HG03342 (cell line): ENCODE measurements at regions not wholly inside any gene's neighbourhood (a gene's known extent, or its start where the extent isn't known, plus 50 kb on each side); places are given as distances from the start of the nearest gene placed in this dataset.
"Not testable (repeated sequence)": the region's sequence is repeated elsewhere in the genome, so short reads cannot be mapped to it uniquely, and the experiment has no call there.

ENCODE experiments used
- ATAC-seq: cut with Tn5 transposase; IDR thresholded peaks from one replicate; pipeline ENCODE4 v1.9.1; 2021; ENCODE audit warnings: mild to moderate bottlenecking, moderate library complexity; ENCODE audit not compliant: unreplicated experiment

- ATAC-seq = no peak
Measured at GRCh38 chr14:43012817-43013216, 1406.1 kb downstream of the LRFN5 start.

- ATAC-seq = no peak
Measured at GRCh38 chr14:43005807-43006206, 1399.1 kb downstream of the LRFN5 start.

GRCh38 chr14:43003845-43004244, 1397.2 kb downstream of the LRFN5 start:
- no peak for ATAC-seq

DNA sequence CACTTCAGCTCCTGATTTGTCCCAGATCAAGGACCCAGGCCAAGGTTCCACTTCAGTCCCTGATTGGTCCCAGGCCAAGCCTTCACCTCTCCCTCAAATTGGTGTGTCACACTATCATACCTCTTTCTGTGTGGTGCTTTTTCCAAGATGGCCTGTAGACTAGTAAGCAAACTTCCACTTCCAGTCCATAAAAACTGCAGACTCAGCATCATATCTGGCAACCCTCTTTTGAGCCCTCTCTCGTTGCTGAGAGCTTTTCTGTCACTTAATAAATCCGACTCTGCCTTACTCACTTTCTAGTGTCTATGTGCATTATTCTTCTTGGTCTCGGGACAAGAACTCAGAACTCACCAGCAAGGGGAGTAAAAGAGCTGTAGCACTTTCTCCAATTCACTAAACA, 1395.1 kb downstream of the LRFN5 start:
- ATAC-seq = no peak

GRCh38 chr14:42994051-42994736, 1387.5 kb downstream of the LRFN5 start:
- ATAC-seq = no peak

DNA sequence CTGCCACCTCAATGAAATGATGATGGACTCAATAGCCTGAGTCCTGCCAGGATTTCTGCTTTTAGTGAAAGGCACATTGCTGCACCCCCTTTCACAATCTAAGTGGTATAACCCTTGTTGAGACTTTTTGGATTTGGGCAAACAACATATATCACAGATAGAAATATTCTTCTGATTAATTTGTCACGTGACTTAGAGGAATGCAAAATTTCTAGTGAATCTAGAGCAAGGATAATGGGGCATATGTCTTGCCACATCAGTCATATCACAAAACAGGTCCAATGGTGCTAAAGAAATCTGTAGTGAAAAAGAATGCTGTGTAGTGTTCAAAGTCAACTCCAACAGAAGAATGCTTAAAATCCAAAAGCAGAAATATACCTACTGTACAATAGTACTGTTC, 1386.3 kb downstream of the LRFN5 start:
- no peak for ATAC-seq

GRCh38 chr14:42980419-42980818, 1373.7 kb downstream of the LRFN5 start:
- no peak for ATAC-seq

DNA sequence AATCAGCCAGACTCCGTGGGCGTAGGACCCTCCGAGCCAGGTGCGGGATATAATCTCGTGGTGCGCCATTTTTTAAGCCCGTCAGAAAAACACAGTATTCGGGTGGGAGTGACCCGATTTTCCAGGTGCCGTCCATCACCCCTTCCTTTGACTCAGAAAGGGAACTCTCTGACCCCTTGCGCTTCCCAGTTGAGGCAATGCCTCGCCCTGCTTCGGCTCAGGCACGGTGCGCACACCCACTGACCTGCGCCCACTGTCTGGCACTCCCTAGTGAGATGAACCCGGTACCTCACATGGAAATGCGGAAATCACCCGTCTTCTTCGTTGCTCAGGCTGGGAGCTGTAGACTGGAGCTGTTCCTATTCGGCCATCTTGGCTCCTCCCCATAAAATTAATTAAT, 1366.5 kb downstream of the LRFN5 start:
- ATAC-seq = not testable (repeated sequence)

- no peak for ATAC-seq
Measured at GRCh38 chr14:42965512-42965911, 1358.8 kb downstream of the LRFN5 start.

DNA sequence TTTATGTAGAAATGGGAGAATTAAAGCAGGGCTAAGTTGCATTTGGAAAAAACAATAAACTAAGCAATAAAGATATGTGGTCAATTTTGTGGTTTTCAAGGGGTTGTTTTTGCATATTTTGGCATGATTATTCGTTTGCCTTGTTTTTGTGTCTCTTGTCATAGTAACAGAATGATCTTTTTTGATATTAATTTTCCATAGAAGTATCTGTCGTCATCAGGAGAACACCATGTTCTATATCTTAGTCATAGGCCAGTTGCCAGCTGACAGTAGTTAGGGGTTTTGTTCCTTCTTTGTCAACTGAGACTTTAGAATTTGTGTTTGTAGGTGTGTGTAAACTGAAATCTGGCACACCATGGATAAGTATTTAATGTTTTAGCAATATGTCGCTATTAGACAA, 1354.8 kb downstream of the LRFN5 start:
- no peak for ATAC-seq

DNA sequence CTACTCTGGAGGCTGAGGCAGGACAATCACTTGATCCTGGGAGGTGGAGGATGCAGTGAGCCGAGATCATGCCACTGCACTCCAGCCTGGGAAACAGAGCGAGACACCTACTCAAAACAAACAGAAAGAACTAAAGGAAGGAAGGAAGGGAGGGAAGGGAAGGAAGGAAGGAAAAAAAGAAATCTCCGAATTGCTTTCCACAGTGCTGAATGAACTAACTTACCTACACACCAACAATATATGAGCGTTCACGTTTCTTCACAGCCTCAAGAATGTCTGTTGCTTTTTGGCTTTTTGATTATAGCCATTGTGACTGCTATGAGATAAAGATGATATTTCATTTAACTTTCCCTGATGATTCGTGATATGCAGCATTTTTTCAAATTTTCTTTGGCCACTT, 1343.7 kb downstream of the LRFN5 start:
- no peak for ATAC-seq

DNA sequence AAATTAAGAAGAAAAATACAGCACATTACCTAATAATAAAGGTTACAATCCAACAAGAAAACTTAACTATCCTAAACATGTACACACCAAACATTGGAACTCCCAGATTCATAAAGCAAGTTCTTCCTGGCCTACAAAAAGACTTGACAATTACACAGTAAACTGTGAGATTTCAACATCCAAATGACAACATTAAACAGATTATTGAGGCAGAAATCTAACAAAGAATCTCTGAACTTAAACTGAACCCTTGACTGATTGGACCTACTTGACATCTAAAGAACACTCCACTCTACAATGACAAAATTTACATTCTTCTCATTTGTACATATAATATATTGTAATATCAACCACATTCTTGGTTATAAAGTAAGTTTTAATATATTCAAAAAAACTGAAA, 1341.3 kb downstream of the LRFN5 start:
- no peak for ATAC-seq

DNA sequence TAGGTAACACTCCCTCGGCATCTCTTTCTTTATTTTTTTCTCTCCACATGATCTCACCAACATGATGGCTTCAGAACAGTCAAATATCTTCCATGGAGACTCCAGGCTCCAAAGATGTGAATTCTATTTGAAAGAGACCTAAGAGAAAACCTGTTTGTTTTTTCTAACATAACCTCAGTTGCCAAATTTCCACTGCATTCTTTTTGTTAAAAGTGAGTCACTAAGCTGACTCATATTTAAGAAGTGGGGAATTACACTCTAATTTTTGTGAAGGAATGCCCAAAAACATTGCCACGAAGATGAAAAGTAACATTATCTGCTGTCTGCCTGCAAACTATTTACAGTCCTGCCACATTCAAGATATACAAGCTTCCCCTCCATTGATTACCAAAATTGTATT, 1337.6 kb downstream of the LRFN5 start:
- no peak for ATAC-seq

DNA sequence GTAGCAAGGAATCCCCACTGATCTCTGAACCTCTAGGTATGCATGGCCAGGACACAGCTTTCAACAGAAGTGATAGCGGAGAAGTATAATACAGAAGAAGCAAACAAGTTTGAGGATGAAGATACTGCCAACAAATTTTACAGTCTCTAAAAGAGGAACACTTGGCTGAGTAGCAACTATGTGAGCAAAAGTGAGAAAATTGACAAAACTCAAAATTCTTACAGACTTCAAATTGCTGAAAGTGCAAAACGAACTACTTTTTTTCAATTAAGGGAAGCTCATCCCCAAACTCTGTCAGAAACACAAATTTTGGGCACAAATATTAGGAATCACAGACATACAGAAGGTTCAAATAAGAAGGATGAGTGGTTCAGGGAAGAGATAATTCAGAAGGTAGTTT, 1324.6 kb downstream of the LRFN5 start:
- no peak for ATAC-seq

GRCh38 chr14:42929806-42930480, 1323.3 kb downstream of the LRFN5 start:
- no peak for ATAC-seq

DNA sequence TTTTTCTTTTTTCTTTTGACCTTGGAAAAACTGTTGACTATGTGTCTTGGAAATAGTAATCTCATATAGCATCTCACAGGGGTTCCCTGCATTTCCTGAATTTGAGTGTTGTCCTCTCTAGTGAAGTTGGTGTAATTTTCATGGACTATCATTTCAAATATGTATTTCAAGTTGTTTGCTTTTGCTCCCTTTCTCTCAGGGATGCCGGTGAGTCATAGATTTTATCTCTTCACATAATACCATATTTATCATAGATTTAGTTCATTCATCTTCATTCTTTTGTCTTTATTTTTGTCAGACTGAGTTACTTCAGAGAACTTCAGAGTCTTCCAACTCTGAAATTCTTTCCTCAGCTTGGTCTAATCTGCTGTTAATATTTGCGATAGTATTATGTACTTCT, 1320.6 kb downstream of the LRFN5 start:
- ATAC-seq = no peak

DNA sequence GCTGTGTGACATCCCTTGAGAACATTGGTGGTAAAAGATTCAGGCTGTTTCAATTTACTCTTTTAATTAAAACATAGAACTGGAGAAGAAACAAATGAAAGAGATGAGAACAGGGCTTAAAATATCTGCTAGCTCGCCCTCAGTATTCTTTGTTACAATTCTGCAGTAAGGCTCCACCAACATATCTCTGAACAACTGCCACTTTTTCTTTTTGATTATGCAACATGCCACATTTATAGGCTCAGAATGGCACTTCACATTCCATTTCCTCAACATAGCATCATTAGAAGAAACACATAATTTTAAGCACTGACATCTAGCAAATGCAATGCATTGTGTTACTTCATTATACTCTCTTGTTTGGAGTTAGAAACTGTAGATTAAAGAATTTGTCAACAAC, 1315.2 kb downstream of the LRFN5 start:
- ATAC-seq = no peak

GRCh38 chr14:42918615-42919014, 1311.9 kb downstream of the LRFN5 start:
- ATAC-seq = no peak

DNA sequence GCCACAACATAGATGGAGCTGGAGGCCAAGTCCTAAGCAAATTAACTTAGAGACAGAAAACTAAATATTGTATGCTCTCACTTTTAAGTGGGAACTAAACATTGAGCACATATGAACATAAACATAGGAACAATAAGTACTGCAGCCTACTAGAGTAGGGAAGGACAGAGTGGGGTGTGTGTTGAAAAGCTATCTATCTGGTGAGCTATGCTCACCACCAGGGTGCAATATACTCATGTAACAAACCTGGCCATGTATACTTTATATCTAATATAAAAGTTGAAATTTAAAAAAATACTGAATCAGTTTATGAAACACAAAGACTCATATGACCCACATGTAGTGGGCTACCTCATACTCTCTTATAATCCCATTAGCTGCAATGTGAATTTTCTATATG, 1305.0 kb downstream of the LRFN5 start:
- ATAC-seq = no peak

DNA sequence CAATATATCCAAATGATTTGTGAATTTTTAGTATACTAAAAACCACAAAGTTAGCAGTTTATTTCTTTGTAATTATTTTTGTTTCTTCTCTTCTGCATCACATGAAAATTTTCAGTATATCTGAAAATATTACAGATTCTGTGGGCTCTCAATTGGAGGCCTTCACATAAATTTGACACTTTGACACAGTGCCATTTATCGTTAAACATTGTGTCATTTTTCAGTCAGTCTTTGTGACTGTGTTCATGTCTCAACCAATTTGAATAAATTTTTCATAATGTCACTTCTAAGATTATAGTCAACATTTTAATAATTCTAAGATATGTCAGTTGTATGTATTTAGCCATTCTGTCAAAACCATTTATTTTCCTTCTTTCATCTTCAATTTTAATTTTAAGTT, 1303.0 kb downstream of the LRFN5 start:
- ATAC-seq = no peak

GRCh38 chr14:42893183-42893582, 1286.5 kb downstream of the LRFN5 start:
- ATAC-seq = no peak

DNA sequence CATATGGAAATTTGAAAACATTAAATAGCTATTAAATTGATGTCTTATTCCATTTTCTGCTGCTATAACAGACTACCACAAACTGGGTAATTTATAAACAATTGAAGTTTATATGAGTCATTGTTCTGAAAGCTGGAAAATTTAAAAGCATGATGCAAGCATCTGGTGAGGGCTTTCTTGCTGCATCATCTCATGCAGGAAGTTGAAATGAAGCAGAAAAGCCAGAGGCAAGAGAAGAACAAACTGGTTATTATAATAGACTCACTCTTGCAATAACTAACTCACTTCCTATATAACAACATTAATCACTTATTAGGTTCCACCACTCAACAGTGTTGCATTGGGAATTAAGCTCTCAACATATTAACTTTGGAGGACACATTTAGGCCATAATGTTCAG, 1277.4 kb downstream of the LRFN5 start:
- no peak for ATAC-seq

- ATAC-seq = no peak
Measured at GRCh38 chr14:42877716-42878115, 1271.0 kb downstream of the LRFN5 start.
